ENCODE measurements at regions not wholly inside any gene's neighbourhood (a gene's known extent, or its start where the extent isn't known, plus 50 kb on each side); places are given as distances from the start of the nearest gene placed in this dataset.

- TF ChIP-seq, protein P1, sequence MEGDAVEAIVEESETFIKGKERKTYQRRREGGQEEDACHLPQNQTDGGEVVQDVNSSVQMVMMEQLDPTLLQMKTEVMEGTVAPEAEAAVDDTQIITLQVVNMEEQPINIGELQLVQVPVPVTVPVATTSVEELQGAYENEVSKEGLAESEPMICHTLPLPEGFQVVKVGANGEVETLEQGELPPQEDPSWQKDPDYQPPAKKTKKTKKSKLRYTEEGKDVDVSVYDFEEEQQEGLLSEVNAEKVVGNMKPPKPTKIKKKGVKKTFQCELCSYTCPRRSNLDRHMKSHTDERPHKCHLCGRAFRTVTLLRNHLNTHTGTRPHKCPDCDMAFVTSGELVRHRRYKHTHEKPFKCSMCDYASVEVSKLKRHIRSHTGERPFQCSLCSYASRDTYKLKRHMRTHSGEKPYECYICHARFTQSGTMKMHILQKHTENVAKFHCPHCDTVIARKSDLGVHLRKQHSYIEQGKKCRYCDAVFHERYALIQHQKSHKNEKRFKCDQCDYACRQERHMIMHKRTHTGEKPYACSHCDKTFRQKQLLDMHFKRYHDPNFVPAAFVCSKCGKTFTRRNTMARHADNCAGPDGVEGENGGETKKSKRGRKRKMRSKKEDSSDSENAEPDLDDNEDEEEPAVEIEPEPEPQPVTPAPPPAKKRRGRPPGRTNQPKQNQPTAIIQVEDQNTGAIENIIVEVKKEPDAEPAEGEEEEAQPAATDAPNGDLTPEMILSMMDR (IDR thresholded peaks at IDR 0.05; ENCODE audit: poor library complexity), result no peak
- TF ChIP-seq EZH2 (IDR thresholded peaks at IDR 0.05; ENCODE audit: borderline replicate concordance), result no peak
- no peak for TF ChIP-seq EZH2phosphoT487 (IDR thresholded peaks at IDR 0.05; ENCODE audit: low read depth, severe bottlenecking, unreplicated experiment)
Observed at GRCh38 chr5:17964067-17964466, 329.8 kb downstream of the TAF11L14 start.
